ENCODE measurements at regions not wholly inside any gene's neighbourhood (a gene's known extent, or its start where the extent isn't known, plus 50 kb on each side); places are given as distances from the start of the nearest gene placed in this dataset.

DNA sequence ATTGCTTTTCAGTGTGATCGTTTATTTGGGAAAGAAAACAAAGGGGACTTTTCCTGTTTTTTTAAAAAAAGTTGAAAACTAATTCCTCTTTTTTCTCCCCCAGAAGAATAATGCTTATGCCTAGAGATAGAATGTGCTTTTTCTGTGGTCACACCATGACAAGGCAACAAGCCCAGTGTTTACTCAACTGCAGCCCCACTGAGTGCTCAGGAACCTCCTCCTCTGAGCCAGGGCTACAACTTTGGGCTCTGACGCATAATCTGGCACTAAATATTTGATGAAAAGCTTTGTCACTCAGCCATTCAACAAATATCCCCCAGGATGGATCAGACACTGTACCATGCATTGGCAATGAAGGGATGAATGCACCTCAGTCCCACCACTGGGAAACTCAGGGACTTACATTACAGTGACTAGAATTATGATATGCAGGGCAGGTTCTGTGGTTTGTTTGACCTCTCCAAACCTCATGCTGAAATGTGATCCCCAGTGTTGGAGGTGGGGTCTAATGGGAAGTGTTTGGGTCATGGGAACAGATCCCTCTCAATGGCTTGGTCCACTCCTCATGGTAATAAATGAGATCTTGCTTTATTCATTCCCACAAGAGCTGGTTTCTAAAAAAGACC is 155.9 kb downstream of the CCDC34 start:
- Histone ChIP-seq H3K23ac (ENCODE audit: low read length) (peak overlapping the region; percentile 37), H3K27me3 (ENCODE audit: insufficient read depth, low read length, poor library complexity) (no peaks in the 10 kb centered on the region), H3K4me3 (ENCODE audit: low read length) (no peak overlapping the region), H3K4me1 (ENCODE audit: control insufficient read depth, low read depth, low read length) (peaks cover 2% of the 10 kb centered on the region), H4K5ac (ENCODE audit: low read length) (no peak overlapping the region), H3K56ac (ENCODE audit: low read length) (no peak overlapping the region), H2BK15ac (replicated peaks; ENCODE audit: low read depth) (no peak overlapping the region), H3K79me2 (ENCODE audit: control insufficient read depth, insufficient read depth, low read length) (no peaks in the 10 kb centered on the region), H3K18ac (ENCODE audit: low read length) (peak overlapping the region; percentile 62), H3K36me3 (ENCODE audit: control insufficient read depth, insufficient read depth, low read length) (no peaks in the 10 kb centered on the region), H2BK5ac (ENCODE audit: low read length) (peak overlapping the region; percentile 24), H3K4ac (ENCODE audit: low read depth, low read length) (no peak overlapping the region), H2BK120ac (ENCODE audit: low read depth, low read length) (peak overlapping the region; percentile 76), H3K27ac (ENCODE audit: low read depth, low read length) (no peak overlapping the region), H3K9ac (ENCODE audit: low read length) (no peak overlapping the region), H2AK5ac (ENCODE audit: low read length) (peak overlapping the region; percentile 30), H3K79me1 (ENCODE audit: low read length) (no peaks in the 10 kb centered on the region), H4K8ac (ENCODE audit: low read depth, low read length) (no peak overlapping the region), H3K4me2 (ENCODE audit: low read length) (no peak overlapping the region)
- DNase-seq = no peak
- no CpG with 5 or more reads among the region's 2 CpGs for WGBS (ENCODE audit: extremely low coverage, insufficient coverage, low lambda C conversion rate)

- H3K27ac ChIP-seq (ENCODE audit: low read depth, low read length) = peak overlapping the region; percentile 7
These were observed 157.0 kb downstream of the CCDC34 start for GRCh38 chr11:27205779-27206570.

DNA sequence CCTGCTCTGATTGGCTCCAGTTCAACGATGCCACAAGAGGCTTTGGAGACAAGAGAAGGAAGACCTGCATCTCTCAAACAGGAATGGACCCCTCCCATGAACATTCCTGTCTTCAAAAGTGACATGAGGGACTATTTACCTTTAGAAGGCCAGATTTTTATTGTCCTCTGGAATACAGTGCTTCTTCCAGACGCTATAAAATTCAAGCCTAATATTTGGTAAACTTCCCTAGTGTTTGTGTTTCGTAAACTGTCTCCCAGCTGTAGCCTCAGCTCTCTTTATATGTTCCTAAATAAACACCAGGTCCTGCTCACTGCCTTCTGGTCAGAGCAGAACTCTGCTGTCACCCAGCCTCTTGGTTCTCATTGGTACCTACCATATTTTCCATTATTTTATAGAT is 157.8 kb downstream of the CCDC34 start:
- Histone ChIP-seq H3K4me3 (ENCODE audit: low read length) (no peak overlapping the region), H4K8ac (ENCODE audit: low read depth, low read length) (no peak overlapping the region), H3K4me2 (ENCODE audit: low read length) (no peak overlapping the region), H3K56ac (ENCODE audit: low read length) (no peak overlapping the region), H3K27ac (ENCODE audit: low read depth, low read length) (no peak overlapping the region), H3K9ac (ENCODE audit: low read length) (no peak overlapping the region), H3K79me2 (ENCODE audit: control insufficient read depth, insufficient read depth, low read length) (no peaks in the 10 kb centered on the region), H3K27me3 (ENCODE audit: insufficient read depth, low read length, poor library complexity) (no peaks in the 10 kb centered on the region), H3K4ac (ENCODE audit: low read depth, low read length) (no peak overlapping the region), H3K79me1 (ENCODE audit: low read length) (no peaks in the 10 kb centered on the region), H3K18ac (ENCODE audit: low read length) (peak overlapping the region; percentile 62), H2AK5ac (ENCODE audit: low read length) (no peak overlapping the region), H3K36me3 (ENCODE audit: control insufficient read depth, insufficient read depth, low read length) (no peaks in the 10 kb centered on the region), H2BK120ac (ENCODE audit: low read depth, low read length) (peak overlapping the region; percentile 21), H4K5ac (ENCODE audit: low read length) (no peak overlapping the region), H2BK15ac (replicated peaks; ENCODE audit: low read depth) (no peak overlapping the region), H3K4me1 (ENCODE audit: control insufficient read depth, low read depth, low read length) (peaks cover 6% of the 10 kb centered on the region), H3K23ac (ENCODE audit: low read length) (no peak overlapping the region), H2BK5ac (ENCODE audit: low read length) (no peak overlapping the region)
- WGBS (ENCODE audit: extremely low coverage, insufficient coverage, low lambda C conversion rate) = no CpG with 5 or more reads among the region's 3 CpGs
- no peak for DNase-seq

More at GRCh38 chr11:27205779-27206570, 157.0 kb downstream of the CCDC34 start:
- no peak overlapping the region for H3K9ac ChIP-seq (ENCODE audit: low read length)
- H3K27me3 ChIP-seq (ENCODE audit: insufficient read depth, low read length, poor library complexity) = no peaks in the 10 kb centered on the region
- H3K79me2 ChIP-seq (ENCODE audit: control insufficient read depth, insufficient read depth, low read length) = no peaks in the 10 kb centered on the region
- no peaks in the 10 kb centered on the region for H3K36me3 ChIP-seq (ENCODE audit: control insufficient read depth, insufficient read depth, low read length)
- no peak overlapping the region for H3K18ac ChIP-seq (ENCODE audit: low read length)
- H3K4ac ChIP-seq (ENCODE audit: low read depth, low read length) = no peak overlapping the region
- H2BK5ac ChIP-seq (ENCODE audit: low read length) = no peak overlapping the region
- H2BK120ac ChIP-seq (ENCODE audit: low read depth, low read length) = no peak overlapping the region
- no peak overlapping the region for H3K4me3 ChIP-seq (ENCODE audit: low read length)
- no peak overlapping the region for H4K8ac ChIP-seq (ENCODE audit: low read depth, low read length)
- peaks cover 6% of the 10 kb centered on the region for H3K4me1 ChIP-seq (ENCODE audit: control insufficient read depth, low read depth, low read length)
- no peak overlapping the region for H2BK15ac ChIP-seq (replicated peaks; ENCODE audit: low read depth)
- H3K79me1 ChIP-seq (ENCODE audit: low read length) = no peaks in the 10 kb centered on the region
- H3K4me2 ChIP-seq (ENCODE audit: low read length) = no peak overlapping the region
- H2AK5ac ChIP-seq (ENCODE audit: low read length) = no peak overlapping the region
- no peak overlapping the region for H3K23ac ChIP-seq (ENCODE audit: low read length)
- DNase-seq = peak; percentile 69
- no peak overlapping the region for H3K56ac ChIP-seq (ENCODE audit: low read length)
- no peak overlapping the region for H4K5ac ChIP-seq (ENCODE audit: low read length)

DNA sequence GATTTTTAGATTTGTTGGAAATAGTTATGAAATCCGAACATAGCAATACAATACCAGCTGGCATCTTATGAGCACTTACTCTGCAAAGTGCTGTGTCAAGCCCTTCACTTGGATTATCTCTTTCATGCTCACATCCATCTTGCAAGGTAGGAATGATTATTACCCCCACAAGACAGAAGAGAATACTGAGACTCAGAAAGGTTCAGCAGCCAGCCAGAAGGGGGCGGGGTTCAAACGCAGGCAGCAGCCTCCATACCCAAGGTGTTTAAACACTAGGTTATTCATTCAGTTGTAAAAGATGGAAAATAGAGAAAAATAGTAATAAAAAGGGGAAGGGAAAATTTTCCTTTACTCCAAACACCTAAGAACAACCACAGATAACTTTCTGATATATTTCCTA is 158.5 kb downstream of the CCDC34 start:
- Histone ChIP-seq H3K56ac (ENCODE audit: low read length) (no peak overlapping the region), H3K23ac (ENCODE audit: low read length) (no peak overlapping the region), H3K79me2 (ENCODE audit: control insufficient read depth, insufficient read depth, low read length) (no peaks in the 10 kb centered on the region), H3K4me3 (ENCODE audit: low read length) (no peak overlapping the region), H3K9ac (ENCODE audit: low read length) (no peak overlapping the region), H3K4me2 (ENCODE audit: low read length) (no peak overlapping the region), H3K27me3 (ENCODE audit: insufficient read depth, low read length, poor library complexity) (no peaks in the 10 kb centered on the region), H2BK5ac (ENCODE audit: low read length) (no peak overlapping the region), H3K27ac (ENCODE audit: low read depth, low read length) (no peak overlapping the region), H4K8ac (ENCODE audit: low read depth, low read length) (no peak overlapping the region), H2BK120ac (ENCODE audit: low read depth, low read length) (peak overlapping the region; percentile 52), H3K4me1 (ENCODE audit: control insufficient read depth, low read depth, low read length) (peaks cover 6% of the 10 kb centered on the region), H3K4ac (ENCODE audit: low read depth, low read length) (no peak overlapping the region), H3K36me3 (ENCODE audit: control insufficient read depth, insufficient read depth, low read length) (no peaks in the 10 kb centered on the region), H2AK5ac (ENCODE audit: low read length) (no peak overlapping the region), H3K79me1 (ENCODE audit: low read length) (no peaks in the 10 kb centered on the region), H2BK15ac (replicated peaks; ENCODE audit: low read depth) (no peak overlapping the region), H3K18ac (ENCODE audit: low read length) (no peak overlapping the region), H4K5ac (ENCODE audit: low read length) (no peak overlapping the region)
- no peak for DNase-seq
- WGBS (ENCODE audit: extremely low coverage, insufficient coverage, low lambda C conversion rate) = no CpG with 5 or more reads among the region's 3 CpGs

- Histone ChIP-seq H2BK5ac (ENCODE audit: low read length) (no peak overlapping the region), H2AK5ac (ENCODE audit: low read length) (no peak overlapping the region), H3K4me3 (ENCODE audit: low read length) (no peak overlapping the region), H3K4ac (ENCODE audit: low read depth, low read length) (no peak overlapping the region), H3K4me2 (ENCODE audit: low read length) (no peak overlapping the region), H3K23ac (ENCODE audit: low read length) (no peak overlapping the region), H2BK15ac (replicated peaks; ENCODE audit: low read depth) (no peak overlapping the region), H3K4me1 (ENCODE audit: control insufficient read depth, low read depth, low read length) (peaks cover 6% of the 10 kb centered on the region), H3K27ac (ENCODE audit: low read depth, low read length) (no peak overlapping the region), H3K56ac (ENCODE audit: low read length) (no peak overlapping the region), H3K18ac (ENCODE audit: low read length) (no peak overlapping the region), H4K5ac (ENCODE audit: low read length) (no peak overlapping the region), H3K27me3 (ENCODE audit: insufficient read depth, low read length, poor library complexity) (no peaks in the 10 kb centered on the region), H3K9ac (ENCODE audit: low read length) (no peak overlapping the region), H3K79me1 (ENCODE audit: low read length) (no peaks in the 10 kb centered on the region), H2BK120ac (ENCODE audit: low read depth, low read length) (no peak overlapping the region), H3K36me3 (ENCODE audit: control insufficient read depth, insufficient read depth, low read length) (no peaks in the 10 kb centered on the region), H4K8ac (ENCODE audit: low read depth, low read length) (no peak overlapping the region), H3K79me2 (ENCODE audit: control insufficient read depth, insufficient read depth, low read length) (no peaks in the 10 kb centered on the region)
- peak; percentile 77 for DNase-seq
- WGBS (ENCODE audit: extremely low coverage, insufficient coverage, low lambda C conversion rate) = no CpG with 5 or more reads among the region's 5 CpGs
These were observed 159.9 kb downstream of the CCDC34 start for GRCh38 chr11:27203077-27203647.

Data from mesendoderm (in vitro differentiated cells).